GM12891 (cell line): ENCODE measurements at regions not wholly inside any gene's neighbourhood (a gene's known extent, or its start where the extent isn't known, plus 50 kb on each side); places are given as distances from the start of the nearest gene placed in this dataset.

ENCODE experiments used
- PAX5 ChIP-seq: IDR thresholded peaks from 2 replicates; pipeline ENCODE4 v1.6.1; 2011; ENCODE audit warnings: low read length, moderate library complexity, mild to moderate bottlenecking; ENCODE audit not compliant: insufficient read depth, severe bottlenecking
- POLR2A ChIP-seq: IDR thresholded peaks from 2 replicates; pipeline ENCODE4 v1.6.1; 2011; ENCODE audit warnings: low read depth, low read length, control low read depth
- POLR2AphosphoS5 ChIP-seq: IDR thresholded peaks from 2 replicates; pipeline ENCODE4 v1.6.1; 2011; ENCODE audit warnings: low read depth, low read length, control low read depth
- POU2F2 ChIP-seq: IDR thresholded peaks from 2 replicates; pipeline ENCODE4 v1.6.1; 2011; ENCODE audit warnings: low read depth, mild to moderate bottlenecking, control low read depth, low read length, moderate library complexity
- TAF1 ChIP-seq: IDR thresholded peaks from 2 replicates; pipeline ENCODE4 v1.6.1; 2011; ENCODE audit warnings: low read depth, low read length, control low read depth

DNA sequence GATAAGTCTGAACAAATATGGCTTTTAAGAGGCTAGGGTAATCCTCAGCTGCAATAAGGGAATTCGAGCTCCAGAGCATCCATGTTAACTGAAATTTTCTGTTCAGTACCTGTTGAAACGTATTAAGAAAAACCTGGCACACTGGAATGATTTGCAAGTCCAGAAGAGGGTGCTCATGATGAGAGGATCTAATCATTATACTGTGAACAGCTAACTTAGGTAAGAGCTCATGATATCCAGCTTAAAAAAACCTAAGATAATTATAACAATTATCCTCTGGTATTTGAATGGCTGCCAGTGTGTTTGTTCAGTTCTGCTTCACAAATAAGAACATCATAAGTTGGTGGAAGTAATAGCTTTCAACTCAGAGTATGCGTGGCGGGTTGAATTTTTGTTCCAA is 1118.3 kb upstream of the DDX18 start:
- no peak for TF ChIP-seq POLR2AphosphoS5
- no peak for TF ChIP-seq PAX5
- no peak for TF ChIP-seq POLR2A
- no peak for TF ChIP-seq TAF1
- TF ChIP-seq POU2F2: no peak
